Brain microvascular endothelial cell (primary cell): ENCODE measurements at regions not wholly inside any gene's neighbourhood (a gene's known extent, or its start where the extent isn't known, plus 50 kb on each side); places are given as distances from the start of the nearest gene placed in this dataset.

Experiments used
- DNase-seq: peaks from one replicate; pipeline ENCODE4 v3.0.0-alpha.2; 2020
- H3K27ac ChIP-seq: fragments of 250-450 bp; sonication (Bioruptor Pico); 2 replicates; pipeline ENCODE4 v1.5.1; 2020; ENCODE audit warnings: mild to moderate bottlenecking, moderate library complexity
- H3K27me3 ChIP-seq: fragments of 250-450 bp; sonication (Bioruptor Pico); replicated peaks from 2 replicates; pipeline ENCODE4 v1.5.1; 2020; ENCODE audit warnings: mild to moderate bottlenecking
- H3K36me3 ChIP-seq: fragments of 250-450 bp; sonication (Bioruptor Pico); replicated peaks from 2 replicates; pipeline ENCODE4 v1.5.1; 2020; ENCODE audit warnings: mild to moderate bottlenecking
- H3K4me3 ChIP-seq: 2 replicates; pipeline ENCODE4 v1.5.1; 2011; ENCODE audit warnings: low read depth, mild to moderate bottlenecking, control low read depth, low read length, moderate library complexity
- CTCF ChIP-seq: IDR thresholded peaks from 2 replicates; pipeline ENCODE4 v1.5.1; 2011; ENCODE audit warnings: low read depth, mild to moderate bottlenecking, moderate library complexity, low read length, control low read depth, inconsistent platforms; ENCODE audit errors: missing control alignments
- in situ Hi-C: cut with HindIII; loops from 2 replicates; pipeline ENCODE4 v1.10.0; 2017; ENCODE audit warnings: low sequenced_read_pairs, low pct_ligation_motif_present

GRCh38 chr11:134749040-134749839 is 337.2 kb upstream of the B3GAT1 start:
- TF ChIP-seq CTCF = no peak
- Histone ChIP-seq H3K36me3 (no peaks in the 10 kb centered on the region), H3K27ac (no peak overlapping the region), H3K4me3 (no peak overlapping the region), H3K27me3 (no peaks in the 10 kb centered on the region)
- DNase-seq = no peak
- in situ Hi-C loops = no loop called here

DNA sequence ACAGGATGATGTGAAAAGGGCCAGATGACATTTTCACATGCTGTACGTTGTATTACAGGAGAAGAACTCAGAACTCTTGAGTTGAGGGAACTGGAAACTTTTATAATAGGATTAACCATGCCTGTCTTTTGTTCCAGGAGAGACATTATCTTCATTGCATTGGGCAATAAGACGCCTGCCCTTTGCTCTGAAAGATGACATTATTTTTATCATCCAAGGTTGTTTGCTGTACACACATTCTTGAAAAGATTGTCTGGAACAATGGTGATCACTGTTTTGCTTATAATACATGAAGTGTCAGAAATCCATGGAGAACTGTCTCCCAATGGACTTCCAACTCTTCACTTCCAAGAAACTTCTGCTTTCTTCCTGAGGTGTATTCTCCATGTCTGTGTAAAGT is 334.6 kb upstream of the B3GAT1 start:
- H3K36me3 ChIP-seq = no peaks in the 10 kb centered on the region
- no peaks in the 10 kb centered on the region for H3K27me3 ChIP-seq
- in situ Hi-C loops = no loop called here
- TF ChIP-seq CTCF = no peak
- H3K4me3 ChIP-seq = no peak overlapping the region
- H3K27ac ChIP-seq = no peak overlapping the region
- no peak for DNase-seq

DNA sequence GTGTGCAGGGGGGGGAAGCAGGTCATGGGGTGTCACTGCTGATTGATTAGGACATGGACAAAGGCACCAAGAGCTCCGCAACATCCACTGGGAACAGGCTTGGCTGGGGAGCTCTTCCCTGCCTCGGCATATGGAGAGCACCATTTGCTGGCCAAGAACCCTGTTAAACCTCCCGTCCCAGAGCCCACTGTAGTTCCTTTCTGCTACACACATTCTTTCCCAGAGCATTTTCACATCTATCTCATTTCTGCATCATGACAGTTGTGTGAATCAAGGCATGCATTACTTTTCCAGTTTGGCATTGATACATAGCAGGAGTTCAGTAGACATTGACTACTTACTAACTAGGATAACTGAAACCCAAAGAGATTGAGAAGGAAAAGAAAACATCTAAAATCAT is 333.4 kb upstream of the B3GAT1 start:
- no peak for TF ChIP-seq CTCF
- Histone ChIP-seq H3K27ac (no peak overlapping the region), H3K36me3 (no peaks in the 10 kb centered on the region), H3K27me3 (no peaks in the 10 kb centered on the region), H3K4me3 (no peak overlapping the region)
- in situ Hi-C loops = no loop called here
- no peak for DNase-seq

DNA sequence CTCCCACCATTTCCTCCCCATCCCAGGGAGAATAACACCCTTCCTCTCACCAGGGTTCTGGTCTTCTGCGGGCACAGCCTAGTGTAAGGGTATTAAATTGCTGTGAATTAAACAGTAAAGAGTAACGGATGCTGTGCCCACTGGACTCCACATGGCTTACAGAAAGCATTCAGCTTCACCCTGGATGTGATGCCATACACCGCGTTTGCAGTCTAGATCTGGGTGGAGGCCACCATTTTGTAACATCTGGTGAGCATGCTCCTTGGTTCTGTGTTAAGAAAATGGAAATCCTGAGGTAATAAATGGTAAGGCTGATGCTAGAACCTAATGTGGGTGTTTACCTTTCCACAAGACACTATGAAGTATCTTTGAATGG is 331.8 kb upstream of the B3GAT1 start:
- DNase-seq = no peak
- Histone ChIP-seq H3K27me3 (no peaks in the 10 kb centered on the region), H3K36me3 (no peaks in the 10 kb centered on the region), H3K4me3 (no peak overlapping the region), H3K27ac (no peak overlapping the region)
- in situ Hi-C loops = no loop called here
- TF ChIP-seq CTCF = no peak

- in situ Hi-C loops = no loop called here
- H3K36me3 ChIP-seq = no peaks in the 10 kb centered on the region
- peak; percentile 13 for DNase-seq
- H3K4me3 ChIP-seq = no peak overlapping the region
- no peaks in the 10 kb centered on the region for H3K27me3 ChIP-seq
- peak overlapping the region; percentile 78 for H3K27ac ChIP-seq
- no peak for TF ChIP-seq CTCF
Observed at GRCh38 chr11:134742956-134743819, 331.1 kb upstream of the B3GAT1 start.
